SK-N-SH (cell line): ENCODE measurements at regions not wholly inside any gene's neighbourhood (a gene's known extent, or its start where the extent isn't known, plus 50 kb on each side); places are given as distances from the start of the nearest gene placed in this dataset.

Experiments used
- CTCF ChIA-PET: fragments of 300-600, 350-600 bp; formaldehyde crosslinking; extraction: SDS; loops from one replicate; lab custom pipeline; 2021; lab: Yijun Ruan, JAX
- POLR2A ChIA-PET: fragments of 350-600 bp; sonication (Branson Sonifier 250); formaldehyde crosslinking; extraction: SDS; loops from one replicate; lab custom pipeline; 2020; ENCODE audit warnings: antibody characterized with exemption, inconsistent platforms; lab: Yijun Ruan, JAX
- DNase-seq: peaks from one replicate; pipeline ENCODE4 v3.0.0; 2012
- H2AFZ ChIP-seq: fragments of 200-600 bp; sonication (generic); 2 replicates; pipeline ENCODE4 v1.8.1; 2016; ENCODE audit warnings: antibody characterized with exemption, mild to moderate bottlenecking, low read depth
- H3F3A ChIP-seq: fragments of 200-600 bp; sonication (generic); replicated peaks from 2 replicates; pipeline ENCODE3; 2016; ENCODE audit warnings: antibody characterized with exemption, mild to moderate bottlenecking; ENCODE audit not compliant: insufficient read depth
- H3K27ac ChIP-seq, 2 experiments: fragments of 200-500 bp in 1 of 2; fragments of 200-600 bp in 1 of 2; sonication (Bioruptor generic) in 1 of 2; sonication (generic), shearing (Covaris generic) in 1 of 2; 2 replicates each; pipeline versions ENCODE4 v1.5.1 to v1.6.1; 2014 to 2016; ENCODE audit warnings: low read depth in 2 of 2, inconsistent platforms in 1 of 2, low read length in 1 of 2, mild to moderate bottlenecking in 1 of 2, mixed read lengths in 1 of 2
- H3K27me3 ChIP-seq: fragments of 200-600 bp; sonication (generic), shearing (Covaris generic); 2 replicates; pipeline ENCODE4 v1.6.1; 2016; ENCODE audit warnings: mixed run types; ENCODE audit not compliant: insufficient read depth
- H3K36me3 ChIP-seq, 2 experiments: fragments of 200-500 bp in 1 of 2; fragments of 200-600 bp in 1 of 2; sonication (Bioruptor generic) in 1 of 2; sonication (generic) in 1 of 2; replicated peaks in 1 of 2; 2 replicates each; pipeline versions ENCODE3 to v1.5.1; 2014 to 2016; ENCODE audit warnings: low read length in 1 of 2, mild to moderate bottlenecking in 1 of 2; ENCODE audit not compliant: insufficient read depth in 2 of 2, control insufficient read depth in 1 of 2
- H3K4me1 ChIP-seq, 2 experiments: fragments of 200-500 bp in 1 of 2; fragments of 200-600 bp in 1 of 2; sonication (Bioruptor generic) in 1 of 2; sonication (generic), shearing (Covaris generic) in 1 of 2; 2 replicates each; pipeline versions ENCODE4 v1.5.1 to v1.6.1; 2014 to 2016; ENCODE audit warnings: low read depth in 1 of 2, low read length in 1 of 2, mixed run types in 1 of 2; ENCODE audit not compliant: insufficient read depth in 2 of 2, control insufficient read depth in 1 of 2
- H3K4me2 ChIP-seq: fragments of 200-600 bp; sonication (generic), shearing (Covaris generic); 2 replicates; pipeline ENCODE4 v1.6.1; 2017; ENCODE audit warnings: mixed run types
- H3K4me3 ChIP-seq, 2 experiments: fragments of 200-500 bp in 1 of 2; fragments of 200-600 bp in 1 of 2; sonication (Bioruptor generic) in 1 of 2; sonication (generic), shearing (Covaris generic) in 1 of 2; 2 replicates each; pipeline versions ENCODE4 v1.5.1 to v1.8.1; 2014 to 2016; ENCODE audit warnings: low read depth in 2 of 2, inconsistent platforms in 1 of 2, low read length in 1 of 2, mild to moderate bottlenecking in 1 of 2, mixed read lengths in 1 of 2, moderate library complexity in 1 of 2
- H3K79me2 ChIP-seq: fragments of 200-600 bp; sonication (generic); 2 replicates; pipeline ENCODE4 v1.8.1; 2017; ENCODE audit warnings: mild to moderate bottlenecking; ENCODE audit not compliant: insufficient read depth
- H3K9ac ChIP-seq: fragments of 200-600 bp; sonication (generic); 2 replicates; pipeline ENCODE4 v1.6.1; 2017; ENCODE audit warnings: mixed run types
- H3K9me2 ChIP-seq: fragments of 200-600 bp; sonication (generic); 2 replicates; pipeline ENCODE4 v1.6.1; 2017; ENCODE audit warnings: mixed run types
- H3K9me3 ChIP-seq: fragments of 200-600 bp; sonication (generic); 2 replicates; pipeline ENCODE4 v1.6.1; 2017; ENCODE audit warnings: mixed run types, mild to moderate bottlenecking, moderate library complexity
- H4K20me1 ChIP-seq: fragments of 200-600 bp; sonication (generic); 2 replicates; pipeline ENCODE4 v1.6.1; 2017; ENCODE audit warnings: mild to moderate bottlenecking, mixed run types; ENCODE audit not compliant: insufficient read depth
- EP300 ChIP-seq, 2 experiments: IDR thresholded peaks; 2 replicates each; pipeline versions ENCODE4 v1.4.0 to v1.6.1; 2012; ENCODE audit warnings: borderline replicate concordance in 1 of 2, low read depth in 1 of 2, low read length in 1 of 2
- GABPA ChIP-seq: IDR thresholded peaks from 2 replicates; pipeline ENCODE4 v1.4.0; 2012; ENCODE audit warnings: low read depth, mild to moderate bottlenecking
- JUND ChIP-seq: IDR thresholded peaks from 2 replicates; pipeline ENCODE4 v1.4.0; 2012
- MAX ChIP-seq: IDR thresholded peaks from 2 replicates; pipeline ENCODE4 v1.4.0; 2012; ENCODE audit warnings: low read depth
- MXI1 ChIP-seq: IDR thresholded peaks from 2 replicates; pipeline ENCODE4 v1.6.1; 2012; ENCODE audit warnings: mild to moderate bottlenecking, low read depth, low read length, improper control_type of control experiment
- NFIC ChIP-seq: IDR thresholded peaks from 2 replicates; pipeline ENCODE4 v1.4.0; 2012; ENCODE audit warnings: borderline replicate concordance
- PBX3 ChIP-seq: IDR thresholded peaks from 2 replicates; pipeline ENCODE4; 2012
- RAD21 ChIP-seq: IDR thresholded peaks from 2 replicates; pipeline ENCODE4 v1.6.1; 2012; ENCODE audit warnings: mild to moderate bottlenecking, low read length
- REST ChIP-seq: IDR thresholded peaks from 2 replicates; pipeline ENCODE4 v1.6.1; 2012; ENCODE audit warnings: mild to moderate bottlenecking, low read depth, low read length, moderate library complexity
- RXRA ChIP-seq: IDR thresholded peaks from 2 replicates; pipeline ENCODE4 v1.4.0; 2012; ENCODE audit warnings: low read depth, mild to moderate bottlenecking, borderline replicate concordance
- SIN3A ChIP-seq: IDR thresholded peaks from 2 replicates; pipeline ENCODE4 v1.6.1; 2012; ENCODE audit warnings: low read depth, mild to moderate bottlenecking, low read length, moderate library complexity, borderline replicate concordance
- SMC3 ChIP-seq: IDR thresholded peaks from 2 replicates; pipeline ENCODE4 v1.6.1; 2012; ENCODE audit warnings: low read depth, low read length, improper control_type of control experiment
- TAF1 ChIP-seq: IDR thresholded peaks from 2 replicates; pipeline ENCODE4 v1.6.1; 2012; ENCODE audit warnings: low read depth, mild to moderate bottlenecking, low read length, moderate library complexity, borderline replicate concordance
- TCF12 ChIP-seq: IDR thresholded peaks from 2 replicates; pipeline ENCODE4 v1.4.0; 2012
- USF1 ChIP-seq: IDR thresholded peaks from 2 replicates; pipeline ENCODE4 v1.4.0; 2012; ENCODE audit warnings: low read depth, borderline replicate concordance
- USF2 ChIP-seq: fragments of 150-350 bp; IDR thresholded peaks from 2 replicates; pipeline ENCODE4 v1.6.1; 2017; ENCODE audit warnings: antibody characterized with exemption, low read length, low read depth, borderline replicate concordance
- YY1 ChIP-seq: IDR thresholded peaks from 2 replicates; pipeline ENCODE4 v1.4.0; 2012; ENCODE audit warnings: low read depth, mild to moderate bottlenecking
- ZBTB33 ChIP-seq: IDR thresholded peaks from 2 replicates; pipeline ENCODE4 v1.4.0; 2012; ENCODE audit warnings: low read depth, borderline replicate concordance
- whole genome bisulfite sequencing: methylation state at CpG from one replicate; pipeline ENCODE4 v1.1.6; 2017; ENCODE audit warnings: low lambda C conversion rate; 5-methylcytosine and 5-hydroxymethylcytosine counted together

GRCh38 chr2:41768310-41768709 lies 279.5 kb upstream of the PKDCC start (continued):
- TF ChIP-seq USF2 (no peak), GABPA (no peak), SIN3A (no peak), SMC3 (no peak), USF1 (no peak), RXRA (no peak), REST (no peak), RAD21 (no peak)

GRCh38 chr2:41771710-41772109 lies 276.1 kb upstream of the PKDCC start:
- no peak for DNase-seq
- no peaks in the 10 kb centered on the region for H3K79me2 ChIP-seq
- no peaks in the 10 kb centered on the region for H3K9me3 ChIP-seq
- H3K9ac ChIP-seq = no peak overlapping the region
- H3F3A ChIP-seq = no peaks in the 10 kb centered on the region
- H4K20me1 ChIP-seq = no peaks in the 10 kb centered on the region
- ChIA-PET CTCF (interaction anchor here (1.0 to 1.9 kb wide), 3 partner anchors 10 to 1858 kb away, joined by 3 to 6 read pairs (median 3); no protein-coding TSS in a partner anchor), POLR2A (no interaction called here)
- no peak overlapping the region for H2AFZ ChIP-seq
- H3K4me1 ChIP-seq = no peaks in the 10 kb centered on the region
- H3K9me2 ChIP-seq = no peaks in the 10 kb centered on the region
- no peak overlapping the region for H3K4me3 ChIP-seq
- no peak overlapping the region for H3K27ac ChIP-seq
- no peaks in the 10 kb centered on the region for H3K36me3 ChIP-seq
- 56% methylated on average over 1 of the region's 1 CpG for WGBS
- H3K27me3 ChIP-seq = 0 out of 2 replicates have a peak, but pooled peaks cover 6% of the 10 kb centered on the region
- H3K4me2 ChIP-seq = no peak overlapping the region
- TF ChIP-seq SIN3A (no peak), JUND (no peak), EP300 (IDR thresholded peaks at IDR 0.05; ENCODE audit: borderline replicate concordance in 1 of 2, low read depth in 1 of 2, low read length in 1 of 2) (no peak), TCF12 (no peak), YY1 (no peak), TAF1 (no peak), MAX (no peak), REST (no peak), SMC3 (no peak), MXI1 (no peak), GABPA (no peak), ZBTB33 (no peak), PBX3 (no peak), NFIC (no peak), RXRA (no peak)
